HUES48 (cell line): ENCODE measurements at regions not wholly inside any gene's neighbourhood (a gene's known extent, or its start where the extent isn't known, plus 50 kb on each side); places are given as distances from the start of the nearest gene placed in this dataset.

Experiments
- H3K27ac ChIP-seq: one replicate; pipeline ENCODE4 v1.7.0; 2013; ENCODE audit warnings: low read depth, low read length, inconsistent platforms
- H3K27me3 ChIP-seq: 2 replicates; pipeline ENCODE4 v1.6.1; 2013; ENCODE audit warnings: mild to moderate bottlenecking, low read length; ENCODE audit not compliant: control insufficient read depth, insufficient read depth
- H3K36me3 ChIP-seq: 2 replicates; pipeline ENCODE4 v1.6.1; 2013; ENCODE audit warnings: low read length; ENCODE audit not compliant: control insufficient read depth, insufficient read depth
- H3K4me1 ChIP-seq: 2 replicates; pipeline ENCODE4 v1.6.1; 2013; ENCODE audit warnings: mild to moderate bottlenecking, low read length; ENCODE audit not compliant: control insufficient read depth, insufficient read depth
- H3K4me3 ChIP-seq: 2 replicates; pipeline ENCODE4 v1.5.1; 2013; ENCODE audit warnings: mild to moderate bottlenecking, low read depth, low read length
- H3K9ac ChIP-seq: 2 replicates; pipeline ENCODE4 v1.6.1; 2013; ENCODE audit warnings: mild to moderate bottlenecking, low read depth, low read length, moderate library complexity
- H3K9me3 ChIP-seq: 2 replicates; pipeline ENCODE4 v1.6.1; 2013; ENCODE audit warnings: low read length; ENCODE audit not compliant: control insufficient read depth, insufficient read depth

GRCh38 chr16:86405319-86405718 is 105.0 kb upstream of the FOXF1 start:
- Histone ChIP-seq H3K9me3 (no peaks in the 10 kb centered on the region), H3K27me3 (no peaks in the 10 kb centered on the region; the same call in 1 of the 2 replicates), H3K4me1 (no peaks in the 10 kb centered on the region), H3K9ac (no peak overlapping the region), H3K36me3 (no peaks in the 10 kb centered on the region), H3K27ac (no peak overlapping the region), H3K4me3 (no peak overlapping the region)

- H3K27me3 ChIP-seq: no peaks in the 10 kb centered on the region; the same call in 1 of the 2 replicates
- H3K9ac ChIP-seq: no peak overlapping the region
- 0 out of 2 replicates have a peak, but pooled peaks cover under 1% of the 10 kb centered on the region for H3K9me3 ChIP-seq
- H3K4me1 ChIP-seq: no peaks in the 10 kb centered on the region
- no peak overlapping the region for H3K27ac ChIP-seq
- no peak overlapping the region for H3K4me3 ChIP-seq
- no peaks in the 10 kb centered on the region for H3K36me3 ChIP-seq
Measured at GRCh38 chr16:86406056-86406455, 104.3 kb upstream of the FOXF1 start.

- Histone ChIP-seq H3K27me3 (no peaks in the 10 kb centered on the region; the same call in 1 of the 2 replicates), H3K4me3 (no peak overlapping the region), H3K36me3 (no peaks in the 10 kb centered on the region), H3K9ac (no peak overlapping the region), H3K4me1 (no peaks in the 10 kb centered on the region), H3K9me3 (peaks cover 9% of the 10 kb centered on the region; the same call in 1 of the 2 replicates), H3K27ac (no peak overlapping the region)
Measured at GRCh38 chr16:86408685-86409084, 101.6 kb upstream of the FOXF1 start.

GRCh38 chr16:86410081-86410480 is 100.2 kb upstream of the FOXF1 start:
- no peak overlapping the region for H3K4me3 ChIP-seq

DNA sequence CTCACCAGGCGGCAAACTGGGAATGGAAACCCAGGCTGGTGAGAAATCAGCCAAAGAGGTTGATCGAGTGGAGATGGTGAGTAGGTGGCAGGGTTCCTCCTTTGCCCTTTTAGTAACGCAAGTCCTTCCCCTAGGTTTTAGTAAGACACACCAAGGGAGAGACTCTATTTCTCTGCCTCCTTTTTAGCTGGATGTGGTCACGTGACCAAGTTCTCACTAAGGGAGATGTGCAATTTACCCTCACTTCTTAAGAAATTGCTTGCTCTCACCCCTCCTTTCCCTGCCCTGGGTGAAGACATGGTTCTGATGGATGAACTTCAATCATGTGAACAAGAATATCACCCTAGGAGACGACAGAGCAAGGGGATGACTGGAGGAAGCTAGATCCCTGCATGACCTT is 99.8 kb upstream of the FOXF1 start:
- Histone ChIP-seq H3K27ac (no peak overlapping the region), H3K36me3 (no peaks in the 10 kb centered on the region), H3K27me3 (no peaks in the 10 kb centered on the region; the same call in 1 of the 2 replicates), H3K4me3 (no peak overlapping the region), H3K9ac (no peak overlapping the region), H3K4me1 (no peaks in the 10 kb centered on the region), H3K9me3 (peaks cover 9% of the 10 kb centered on the region; the same call in 1 of the 2 replicates)

More at GRCh38 chr16:86410081-86410480, 100.2 kb upstream of the FOXF1 start:
- no peak overlapping the region for H3K9ac ChIP-seq
- H3K27ac ChIP-seq: no peak overlapping the region
- H3K36me3 ChIP-seq: no peaks in the 10 kb centered on the region
- H3K4me1 ChIP-seq: no peaks in the 10 kb centered on the region
- H3K27me3 ChIP-seq: no peaks in the 10 kb centered on the region; the same call in 1 of the 2 replicates
- H3K9me3 ChIP-seq: peaks cover 9% of the 10 kb centered on the region; the same call in 1 of the 2 replicates

DNA sequence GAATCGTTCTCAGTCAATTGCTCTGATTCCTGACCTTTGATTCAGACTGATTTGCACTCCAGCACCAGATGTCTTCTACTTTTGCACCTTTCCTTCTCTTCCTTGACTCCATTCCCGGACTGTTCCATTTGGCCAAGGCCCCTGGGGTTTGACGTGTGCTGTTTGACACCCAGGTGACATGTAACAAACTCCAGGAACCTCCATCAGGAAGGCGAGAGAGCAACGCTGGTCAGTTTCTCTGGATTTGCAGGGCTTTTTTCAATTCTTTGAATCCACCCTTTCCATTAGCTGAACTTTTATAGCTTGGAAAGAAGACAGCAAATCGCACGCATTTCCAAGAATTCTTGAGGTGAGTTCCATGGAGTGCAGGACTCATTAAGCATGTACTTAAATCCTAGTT is 98.4 kb upstream of the FOXF1 start:
- H3K27ac ChIP-seq: no peak overlapping the region
- no peak overlapping the region for H3K4me3 ChIP-seq
- no peak overlapping the region for H3K9ac ChIP-seq
- H3K36me3 ChIP-seq: no peaks in the 10 kb centered on the region
- H3K4me1 ChIP-seq: no peaks in the 10 kb centered on the region
- no peaks in the 10 kb centered on the region; the same call in 1 of the 2 replicates for H3K27me3 ChIP-seq
- H3K9me3 ChIP-seq: peaks cover 9% of the 10 kb centered on the region; the same call in 1 of the 2 replicates

GRCh38 chr16:86414991-86415740 is 95.2 kb upstream of the FOXF1 start:
- no peaks in the 10 kb centered on the region for H3K36me3 ChIP-seq
- H3K4me1 ChIP-seq: no peaks in the 10 kb centered on the region
- peaks cover 9% of the 10 kb centered on the region; the same call in 1 of the 2 replicates for H3K9me3 ChIP-seq
- no peak overlapping the region for H3K27ac ChIP-seq
- no peaks in the 10 kb centered on the region for H3K27me3 ChIP-seq
- no peak overlapping the region for H3K4me3 ChIP-seq
- H3K9ac ChIP-seq: no peak overlapping the region

GRCh38 chr16:86418981-86419380 is 91.3 kb upstream of the FOXF1 start:
- H3K27ac ChIP-seq: no peak overlapping the region
- no peaks in the 10 kb centered on the region for H3K9me3 ChIP-seq
- H3K4me1 ChIP-seq: no peaks in the 10 kb centered on the region
- no peak overlapping the region for H3K4me3 ChIP-seq
- no peaks in the 10 kb centered on the region for H3K27me3 ChIP-seq
- no peak overlapping the region for H3K9ac ChIP-seq
- no peaks in the 10 kb centered on the region for H3K36me3 ChIP-seq

DNA sequence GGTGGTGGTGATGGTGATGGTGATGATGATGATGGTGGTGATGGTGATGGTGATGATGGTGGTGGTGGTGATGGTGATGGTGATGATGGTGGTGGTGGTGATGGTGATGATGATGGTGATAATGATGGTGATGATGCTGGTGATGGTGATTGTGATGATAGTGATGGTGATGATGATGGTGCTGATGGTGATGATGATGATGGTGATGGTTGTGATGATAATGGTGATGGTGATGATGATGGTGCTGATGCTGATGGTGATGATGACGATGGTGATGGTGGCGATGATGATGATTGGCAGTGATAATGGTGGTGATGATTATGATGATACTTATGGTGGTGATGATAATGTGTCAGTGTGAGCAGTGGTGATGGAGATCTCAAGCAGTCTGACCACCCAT is 90.8 kb upstream of the FOXF1 start:
- Histone ChIP-seq H3K9me3 (no peaks in the 10 kb centered on the region), H3K27ac (no peak overlapping the region), H3K36me3 (no peaks in the 10 kb centered on the region), H3K4me3 (no peak overlapping the region), H3K9ac (no peak overlapping the region), H3K4me1 (no peaks in the 10 kb centered on the region), H3K27me3 (no peaks in the 10 kb centered on the region)

GRCh38 chr16:86421995-86422394 is 88.3 kb upstream of the FOXF1 start:
- H3K36me3 ChIP-seq: no peaks in the 10 kb centered on the region
- no peaks in the 10 kb centered on the region for H3K9me3 ChIP-seq
- H3K9ac ChIP-seq: no peak overlapping the region
- no peaks in the 10 kb centered on the region for H3K4me1 ChIP-seq
- H3K4me3 ChIP-seq: no peak overlapping the region
- no peak overlapping the region for H3K27ac ChIP-seq
- H3K27me3 ChIP-seq: no peaks in the 10 kb centered on the region

GRCh38 chr16:86424398-86424797 is 85.9 kb upstream of the FOXF1 start:
- no peak overlapping the region for H3K4me3 ChIP-seq
- no peaks in the 10 kb centered on the region for H3K36me3 ChIP-seq
- H3K9ac ChIP-seq: no peak overlapping the region
- no peaks in the 10 kb centered on the region for H3K9me3 ChIP-seq
- H3K27me3 ChIP-seq: no peaks in the 10 kb centered on the region
- H3K27ac ChIP-seq: no peak overlapping the region
- no peaks in the 10 kb centered on the region for H3K4me1 ChIP-seq
